Bronchial epithelial cell (primary cell): ENCODE measurements at regions not wholly inside any gene's neighbourhood (a gene's known extent, or its start where the extent isn't known, plus 50 kb on each side); places are given as distances from the start of the nearest gene placed in this dataset.

ENCODE experiments used
- DNase-seq: peaks from one replicate; pipeline ENCODE4 v3.0.0-alpha.2; 2010; ENCODE audit warnings: low read depth
- FAIRE-seq: peaks from 2 replicates; lab custom pipeline; 2011; peaks lifted over from hg19 to GRCh38; lab: Jason Lieb, UNC
- H3K27me3 ChIP-seq: 2 replicates; pipeline ENCODE4 v1.5.1; 2011; ENCODE audit warnings: low read length; ENCODE audit not compliant: control insufficient read depth, insufficient read depth
- H3K36me3 ChIP-seq: 2 replicates; pipeline ENCODE4 v1.5.1; 2011; ENCODE audit warnings: low read length; ENCODE audit not compliant: control insufficient read depth, insufficient read depth
- H3K4me3 ChIP-seq: 2 replicates; pipeline ENCODE4 v1.5.1; 2011; ENCODE audit warnings: mild to moderate bottlenecking, low read depth, low read length, control low read depth
- CTCF ChIP-seq: IDR thresholded peaks from 2 replicates; pipeline ENCODE4 v1.5.1; 2011; ENCODE audit warnings: mild to moderate bottlenecking, moderate library complexity, low read length, control low read depth, inconsistent platforms; ENCODE audit not compliant: insufficient read depth, severe bottlenecking

DNA sequence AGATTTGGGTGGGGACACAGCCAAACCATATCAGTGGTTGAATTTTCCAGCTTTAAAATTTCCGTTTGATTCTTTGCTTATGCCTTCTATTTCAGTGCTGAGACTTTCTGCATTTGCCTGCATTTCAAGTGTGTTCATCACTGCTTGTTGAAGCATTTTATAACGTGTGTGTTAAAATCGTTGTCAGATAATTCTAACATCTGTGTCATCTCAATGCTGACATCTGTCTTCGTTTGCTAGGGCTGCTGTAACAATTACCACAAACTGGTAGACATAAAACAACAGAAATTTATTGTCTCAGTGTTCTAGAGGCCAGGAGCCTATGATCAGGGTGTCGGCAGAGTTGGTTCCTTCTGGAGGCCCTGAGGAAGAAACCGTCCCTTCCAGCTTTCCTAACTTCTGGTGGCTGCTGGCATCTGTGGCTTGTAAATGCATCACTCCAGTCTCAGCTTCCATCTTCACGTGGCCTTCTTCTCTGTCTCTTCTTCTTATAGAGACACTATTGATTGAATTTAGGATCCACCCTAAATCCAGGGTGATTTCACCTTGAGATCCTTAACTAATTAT is 71.1 kb upstream of the SDK1 start:
- no peak for DNase-seq
- Histone ChIP-seq H3K4me3 (no peak overlapping the region), H3K36me3 (no peaks in the 10 kb centered on the region), H3K27me3 (no peaks in the 10 kb centered on the region)
- no peak for TF ChIP-seq CTCF
- no peak for FAIRE-seq

DNA sequence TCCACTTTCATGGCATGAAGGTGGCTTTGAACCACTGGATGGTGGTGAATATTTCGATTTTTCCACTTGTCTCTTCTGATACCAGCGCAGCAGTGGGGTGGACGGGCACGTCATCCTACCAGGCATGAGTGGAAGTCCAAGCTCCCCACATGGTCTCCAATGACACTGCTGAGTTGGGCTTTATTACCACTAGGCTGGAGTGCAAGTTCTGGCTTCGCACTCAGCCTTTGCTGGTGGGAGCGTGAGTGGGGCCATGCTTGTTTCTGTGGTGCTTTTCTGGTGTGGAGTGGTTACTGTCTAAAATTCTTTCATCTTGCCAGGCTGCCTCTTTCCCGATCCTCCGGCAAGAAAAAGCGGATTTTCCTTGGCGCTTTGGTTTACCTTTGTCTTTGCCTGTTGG is 70.1 kb upstream of the SDK1 start:
- H3K4me3 ChIP-seq: no peak overlapping the region
- TF ChIP-seq CTCF: no peak
- FAIRE-seq: no peak
- no peak for DNase-seq
- H3K27me3 ChIP-seq: no peaks in the 10 kb centered on the region
- H3K36me3 ChIP-seq: no peaks in the 10 kb centered on the region

DNA sequence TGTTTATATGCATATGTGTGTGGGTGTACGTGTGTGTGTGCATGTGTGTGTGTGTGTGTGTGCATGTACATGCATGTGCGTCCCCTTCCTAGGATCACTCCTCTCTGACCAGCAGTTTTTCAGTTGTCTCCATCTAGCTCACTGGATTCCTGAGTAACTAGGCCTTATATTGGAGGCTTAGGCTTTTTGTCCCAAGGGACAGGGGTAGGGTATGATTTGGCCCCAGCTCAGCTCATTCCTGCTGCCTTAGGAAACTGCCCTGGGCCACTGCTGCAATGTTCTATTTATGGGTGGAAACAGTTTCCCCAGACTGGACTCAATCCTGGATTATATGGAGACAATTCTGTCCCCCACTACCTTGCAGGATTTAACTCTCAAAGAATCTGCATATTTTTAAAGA is 68.8 kb upstream of the SDK1 start:
- Histone ChIP-seq H3K27me3 (no peaks in the 10 kb centered on the region), H3K36me3 (no peaks in the 10 kb centered on the region), H3K4me3 (no peak overlapping the region)
- DNase-seq: no peak
- TF ChIP-seq CTCF: no peak
- no peak for FAIRE-seq

- FAIRE-seq (no peak), DNase-seq (no peak)
- no peaks in the 10 kb centered on the region for H3K36me3 ChIP-seq
- no peaks in the 10 kb centered on the region for H3K27me3 ChIP-seq
- TF ChIP-seq CTCF: no peak
- H3K4me3 ChIP-seq: no peak overlapping the region
Observed at GRCh38 chr7:3233301-3233700, 67.8 kb upstream of the SDK1 start.

GRCh38 chr7:3234051-3234450 is 67.0 kb upstream of the SDK1 start:
- TF ChIP-seq CTCF: no peak
- FAIRE-seq (no peak), DNase-seq (no peak)
- H3K36me3 ChIP-seq: no peaks in the 10 kb centered on the region
- H3K4me3 ChIP-seq: no peak overlapping the region
- H3K27me3 ChIP-seq: no peaks in the 10 kb centered on the region

- no peak for TF ChIP-seq CTCF
- DNase-seq (no peak), FAIRE-seq (no peak)
- Histone ChIP-seq H3K27me3 (no peaks in the 10 kb centered on the region), H3K4me3 (no peak overlapping the region), H3K36me3 (no peaks in the 10 kb centered on the region)
Observed at GRCh38 chr7:3234851-3235250, 66.2 kb upstream of the SDK1 start.
